Fibroblast of lung (primary cell): ENCODE measurements at regions not wholly inside any gene's neighbourhood (a gene's known extent, or its start where the extent isn't known, plus 50 kb on each side); places are given as distances from the start of the nearest gene placed in this dataset.

Source experiments
- CTCF ChIP-seq, 2 donors: IDR thresholded peaks in 1 of 2; conservative IDR thresholded peaks in 1 of 2; 1 replicate in 1 of 2; 2 replicates in 1 of 2; pipeline ENCODE4 v1.5.1; 2011 to 2012; ENCODE audit warnings: low read length in 2 of 2, control low read depth in 1 of 2, inconsistent platforms in 1 of 2, low read depth in 1 of 2, mild to moderate bottlenecking in 1 of 2
- EZH2 ChIP-seq: IDR thresholded peaks from 2 replicates; pipeline ENCODE4 v1.5.1; 2012; ENCODE audit warnings: low read length, control low read depth, mild to moderate bottlenecking; ENCODE audit errors: missing control alignments

- TF ChIP-seq CTCF (conservative IDR thresholded peaks at IDR 0.05 in 1 of 2, IDR thresholded peaks at IDR 0.05 in 1 of 2; ENCODE audit: low read depth in 1 of 2, low read length in 2 of 2) (no peak), EZH2 (no peak)
Observed at GRCh38 chr5:103367702-103368101, 109.1 kb downstream of the MACIR start.
